GM19240 (cell line): ENCODE measurements at regions not wholly inside any gene's neighbourhood (a gene's known extent, or its start where the extent isn't known, plus 50 kb on each side); places are given as distances from the start of the nearest gene placed in this dataset.
"Not testable (repeated sequence)": the region's sequence is repeated elsewhere in the genome, so short reads cannot be mapped to it uniquely, and the experiment has no call there.

ENCODE experiments used
- DNase-seq: peaks from one replicate; pipeline ENCODE4 v3.0.0; 2011; ENCODE audit warnings: low spot score; ENCODE audit not compliant: insufficient read length

DNA sequence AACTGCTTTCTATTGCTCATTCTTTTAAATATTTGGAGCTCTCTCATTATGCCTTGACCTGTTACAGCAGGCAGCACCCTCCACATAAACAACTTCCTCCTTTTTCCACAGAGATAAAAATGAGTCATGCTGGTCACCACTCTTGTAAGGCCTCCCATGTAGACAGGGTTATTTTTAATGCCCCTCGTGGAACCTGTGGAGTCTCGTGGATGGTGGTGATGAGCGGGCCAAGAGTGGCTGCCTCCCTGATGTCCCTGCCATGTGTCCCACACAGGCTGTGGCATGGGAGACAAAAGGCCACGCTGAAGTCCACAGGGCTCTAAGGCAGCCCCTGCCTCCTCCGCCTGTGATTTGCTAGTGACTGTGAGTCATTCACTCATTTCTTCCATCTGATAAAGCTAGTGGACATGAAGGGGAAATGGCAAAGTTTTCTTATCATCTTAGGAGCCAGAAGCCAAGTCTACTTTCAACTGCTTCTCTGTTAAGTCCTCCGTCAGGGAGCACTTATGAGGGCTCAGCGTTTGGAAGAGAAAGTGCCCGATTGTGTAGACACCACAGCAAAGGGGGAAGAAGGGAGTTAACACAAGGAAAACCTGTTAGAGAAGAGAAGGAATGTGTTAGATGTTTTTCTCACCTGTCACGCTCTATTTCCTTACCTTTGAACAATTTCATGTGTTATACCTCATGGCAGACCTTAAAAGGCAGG, 121.6 kb upstream of the FAT1 start:
- no peak for DNase-seq

DNA sequence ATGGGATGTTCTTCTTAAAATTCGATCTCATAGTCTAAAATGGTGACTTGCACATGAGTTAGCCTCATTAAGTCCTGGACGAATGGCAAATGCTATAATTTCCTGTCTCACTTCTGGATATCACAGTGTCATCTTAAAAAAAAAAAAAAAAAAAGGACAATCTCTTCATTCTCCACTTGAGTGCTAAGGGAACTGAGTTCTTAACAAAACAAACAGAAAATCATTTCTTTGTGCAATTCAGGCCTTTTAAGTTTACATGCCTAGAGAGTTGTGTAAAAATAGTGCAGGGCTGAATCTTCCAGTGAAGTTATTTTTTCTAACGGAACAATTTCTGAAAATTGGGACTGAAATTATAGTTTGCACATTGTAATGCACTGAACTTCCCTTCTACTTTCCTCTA, 122.8 kb upstream of the FAT1 start:
- no peak for DNase-seq

- not testable (repeated sequence) for DNase-seq
Measured at GRCh38 chr4:186847429-186848131, 123.9 kb upstream of the FAT1 start.

DNA sequence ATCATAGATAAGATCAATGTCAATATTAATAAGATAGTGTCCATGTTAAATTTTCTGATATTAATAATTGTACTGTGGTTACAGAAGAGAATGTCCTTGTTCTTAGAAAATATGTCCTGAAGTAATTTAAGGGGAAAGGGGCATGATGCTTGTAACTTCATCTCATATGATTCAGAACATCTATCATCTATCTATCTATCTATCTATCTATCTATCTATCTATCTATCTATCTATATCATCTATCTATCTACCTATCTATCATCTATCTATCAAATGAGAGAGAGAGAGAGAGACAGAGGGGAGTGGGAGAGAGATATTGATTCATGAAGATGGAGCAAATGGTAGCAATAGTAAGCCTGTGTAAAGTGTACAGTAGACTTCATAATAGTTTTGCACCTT, 124.8 kb upstream of the FAT1 start:
- no peak for DNase-seq

- no peak for DNase-seq
Measured at GRCh38 chr4:186851291-186852072, 127.8 kb upstream of the FAT1 start.

GRCh38 chr4:186852073-186852420, 128.4 kb upstream of the FAT1 start:
- DNase-seq, result no peak

DNA sequence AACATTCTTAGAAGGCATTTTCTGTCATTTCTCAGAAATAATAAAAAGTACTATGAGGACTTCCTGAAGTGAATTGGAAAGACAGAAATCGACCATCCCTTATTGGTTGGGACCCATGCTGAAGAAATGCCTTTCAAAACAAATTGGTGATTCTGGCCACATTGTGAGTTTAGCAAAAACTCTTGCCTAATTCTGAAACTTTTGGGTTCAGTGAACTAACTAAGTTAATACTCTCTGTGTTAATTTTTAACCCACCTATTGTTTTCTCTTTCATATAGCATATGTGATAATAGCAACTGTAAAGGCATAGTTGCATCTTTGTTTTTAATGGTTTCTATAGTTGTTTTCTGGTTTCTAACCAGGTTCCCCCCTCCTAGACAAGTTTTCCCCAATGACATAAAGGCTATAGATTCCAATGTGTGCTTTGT, 129.3 kb upstream of the FAT1 start:
- no peak for DNase-seq

- DNase-seq, result no peak
Measured at GRCh38 chr4:186854256-186854655, 130.6 kb upstream of the FAT1 start.

DNA sequence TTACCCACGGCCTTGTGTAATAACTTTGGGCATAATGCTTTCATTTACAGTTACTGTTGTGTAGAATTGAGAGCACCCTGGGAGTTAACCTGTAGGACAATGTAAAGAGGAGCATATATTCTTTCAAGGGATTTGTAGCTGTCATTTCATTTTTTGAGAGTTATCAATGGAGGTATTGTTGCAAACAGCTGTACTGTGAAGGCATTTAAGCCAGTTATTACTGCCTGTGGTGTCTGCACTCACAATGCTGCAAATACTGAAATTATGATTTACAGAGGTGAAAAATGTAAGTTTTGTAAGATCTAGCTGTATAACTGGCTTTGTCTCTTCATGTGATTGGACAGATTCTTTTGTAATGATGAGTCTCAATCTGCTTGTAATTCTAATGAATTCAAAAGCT, 131.5 kb upstream of the FAT1 start:
- DNase-seq, result no peak

DNA sequence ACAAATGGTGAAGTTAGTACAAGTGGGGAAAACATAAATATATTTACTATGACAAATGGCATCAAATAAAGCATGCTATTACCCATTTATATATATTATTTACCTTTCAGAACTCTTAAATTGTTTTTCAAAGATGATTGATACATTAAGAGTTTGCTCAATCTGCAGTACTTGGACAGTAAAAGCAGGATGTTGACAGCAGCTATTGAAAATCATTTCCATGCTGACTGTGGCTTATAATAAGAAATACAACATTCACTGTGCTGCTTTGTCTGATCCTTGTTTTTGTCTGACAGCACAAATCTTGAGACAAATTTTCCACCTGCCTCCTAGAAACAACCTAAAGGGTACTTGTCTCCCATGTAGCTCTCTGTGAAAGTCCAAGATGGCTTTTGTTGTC, 134.1 kb upstream of the FAT1 start:
- DNase-seq, result no peak

DNA sequence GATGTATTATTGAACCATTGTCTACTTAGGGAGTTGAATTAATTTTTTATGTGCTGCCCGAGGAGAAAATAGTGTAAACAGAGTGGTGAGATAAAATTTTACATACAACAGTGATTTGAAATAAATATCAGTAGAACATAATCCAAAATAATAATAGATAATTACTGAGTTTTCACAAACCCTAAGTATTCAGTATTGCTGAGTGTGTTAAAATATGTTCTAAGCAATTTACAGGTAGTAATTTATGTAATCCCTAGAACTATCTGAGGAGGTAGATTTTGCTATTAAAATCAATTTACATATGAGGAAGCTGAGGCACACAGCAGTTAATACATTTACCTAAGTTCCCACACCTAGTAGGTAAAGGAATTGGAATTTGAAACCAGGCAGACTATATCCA, 134.7 kb upstream of the FAT1 start:
- DNase-seq, result no peak

- DNase-seq, result no peak
Measured at GRCh38 chr4:186859420-186859819, 135.8 kb upstream of the FAT1 start.

GRCh38 chr4:186861317-186861716, 137.7 kb upstream of the FAT1 start:
- no peak for DNase-seq

- DNase-seq, result no peak
Measured at GRCh38 chr4:186871856-186872255, 148.2 kb upstream of the FAT1 start.

DNA sequence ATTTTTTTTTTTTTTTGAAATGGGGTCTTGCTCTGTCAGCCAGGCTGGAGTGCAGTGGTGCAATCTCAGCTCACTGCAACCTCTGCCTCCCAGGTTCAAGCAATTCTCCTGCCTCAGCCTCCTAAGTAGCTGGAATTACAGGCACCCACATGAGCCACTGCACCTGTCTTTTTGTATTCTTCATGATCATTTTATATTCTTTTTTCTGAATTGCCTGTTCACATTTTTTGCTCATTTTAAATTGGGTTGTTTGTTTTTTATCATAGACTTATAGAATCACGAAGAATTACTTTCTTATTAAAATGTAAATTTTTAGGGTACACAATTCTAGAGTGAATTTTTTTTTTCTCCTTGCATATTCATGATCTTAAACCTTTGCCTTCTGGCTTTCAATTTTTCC, 149.4 kb upstream of the FAT1 start:
- not testable (repeated sequence) for DNase-seq

DNA sequence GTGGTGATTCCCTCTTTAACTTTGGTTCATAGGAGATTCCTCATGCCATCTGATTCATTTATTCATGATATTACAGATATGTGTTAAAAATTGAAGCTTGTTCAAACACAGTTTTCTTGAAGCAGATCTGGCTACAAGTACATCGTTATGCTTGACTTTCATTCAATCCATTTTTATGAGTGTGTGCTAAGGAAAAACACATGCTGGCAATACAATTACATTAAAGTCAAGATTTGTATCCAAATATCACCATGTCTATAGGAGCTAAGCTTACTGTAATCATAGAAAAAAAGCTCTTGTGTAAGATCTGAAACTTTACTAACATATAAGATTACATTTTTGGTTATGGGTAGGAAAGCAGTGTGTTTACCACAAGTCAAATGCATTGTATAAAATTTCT, 151.8 kb upstream of the FAT1 start:
- DNase-seq, result no peak

GRCh38 chr4:186876961-186877626, 153.4 kb upstream of the FAT1 start:
- DNase-seq, result no peak

DNA sequence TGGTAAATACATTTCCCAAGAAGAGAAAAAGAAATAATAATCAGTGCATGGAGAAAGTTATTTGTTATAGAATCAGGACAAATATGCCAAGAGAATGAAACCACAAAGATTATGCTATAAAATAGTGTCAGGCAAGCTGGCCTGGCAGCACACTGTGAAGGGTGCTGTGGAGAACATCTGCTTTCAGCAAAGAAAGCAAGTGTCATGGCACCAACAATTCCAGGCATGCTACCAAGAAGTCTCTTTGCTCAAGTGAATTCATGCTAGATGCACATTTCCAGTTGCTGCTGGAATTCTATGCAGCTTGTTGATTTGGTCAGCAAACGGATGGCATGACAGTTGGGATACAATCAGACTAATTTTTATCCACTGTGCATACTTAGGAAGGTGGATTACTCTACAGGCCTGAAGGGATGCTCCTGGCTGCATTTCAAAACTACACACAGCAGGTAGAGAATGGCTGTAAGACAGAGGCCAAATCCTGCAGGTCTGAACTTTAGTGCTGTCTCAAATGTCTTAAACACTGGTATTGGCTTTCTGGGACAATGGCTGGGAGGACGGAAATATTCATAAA, 154.6 kb upstream of the FAT1 start:
- no peak for DNase-seq

DNA sequence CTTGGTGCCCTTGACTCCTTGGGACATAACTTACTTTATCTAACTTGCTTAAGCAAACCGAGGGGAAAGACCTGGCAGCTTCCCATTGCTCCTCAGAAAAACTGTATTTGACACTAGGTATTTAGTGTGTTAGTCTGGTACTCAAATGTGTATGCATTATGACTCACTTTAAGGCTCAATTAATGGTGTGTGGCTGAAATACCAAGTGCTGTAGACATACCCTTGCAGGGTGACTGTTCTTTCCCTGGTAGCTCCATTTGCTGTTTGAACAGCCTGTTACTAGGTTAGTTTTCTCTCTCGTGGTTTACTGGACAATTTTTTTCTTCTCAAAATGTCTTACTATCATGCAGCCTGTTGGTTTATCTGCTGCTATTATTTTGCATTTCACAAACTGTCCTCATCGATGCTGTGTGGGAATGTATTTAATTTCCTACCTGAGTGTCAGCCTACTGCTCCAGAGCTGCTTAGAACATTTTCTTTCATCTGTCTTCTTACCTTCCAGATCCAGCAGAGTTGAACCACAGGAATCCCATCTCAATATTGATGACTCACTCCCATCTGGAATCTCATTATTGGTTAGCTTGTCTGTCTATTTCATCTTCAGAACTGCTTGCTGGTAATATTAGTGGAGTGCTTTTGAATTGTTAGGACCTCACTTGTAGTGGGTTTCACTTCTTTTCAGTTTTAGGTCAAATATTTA, 158.0 kb upstream of the FAT1 start:
- no peak for DNase-seq

DNA sequence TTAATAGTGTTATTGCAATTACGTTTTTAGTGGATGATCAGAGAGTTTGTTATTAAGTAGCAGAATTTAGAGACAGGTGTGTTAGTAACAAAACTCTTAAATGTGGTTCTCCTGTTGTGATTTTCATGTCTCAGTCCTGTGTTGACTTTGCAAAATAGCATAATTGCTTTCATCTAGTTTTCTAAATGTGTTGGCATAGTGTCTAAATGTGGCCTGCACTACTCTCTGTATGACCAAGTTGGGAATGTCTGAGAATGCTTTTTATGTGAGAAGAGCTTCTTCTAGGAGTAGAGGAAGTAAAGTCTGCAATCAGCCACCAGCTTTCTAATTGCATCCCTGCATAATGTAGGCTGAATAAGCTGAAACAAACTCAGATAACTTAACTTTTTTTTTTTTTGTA, 158.6 kb upstream of the FAT1 start:
- DNase-seq, result no peak

DNA sequence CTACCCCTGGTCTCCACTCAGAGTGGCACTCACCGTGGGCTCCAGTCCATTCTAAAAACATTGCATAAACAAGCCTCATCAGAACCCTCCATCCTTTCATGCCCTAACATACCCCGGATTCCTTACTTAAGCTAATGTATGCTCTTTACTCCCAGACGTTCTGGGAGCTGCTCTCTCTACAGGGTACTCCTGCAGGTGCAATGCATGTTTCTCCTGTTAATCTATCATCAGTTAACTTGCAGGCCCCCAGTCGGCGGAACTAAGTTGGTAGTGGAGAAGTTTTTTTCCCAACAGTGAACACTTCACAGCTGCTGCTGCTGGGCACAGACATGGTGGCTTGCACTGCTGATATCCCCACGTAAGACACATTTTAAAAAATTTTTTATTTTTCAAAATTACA, 161.6 kb upstream of the FAT1 start:
- DNase-seq, result no peak
